22Rv1 (cell line): ENCODE measurements at regions not wholly inside any gene's neighbourhood (a gene's known extent, or its start where the extent isn't known, plus 50 kb on each side); places are given as distances from the start of the nearest gene placed in this dataset.
A peak's percentile ranks its signal among the peaks of the same experiment; 100 is the strongest.

Source experiments
- H3K27ac ChIP-seq: fragments of 450-650 bp; 2 replicates; pipeline ENCODE4 v1.5.1; 2017
- CTCF ChIP-seq: fragments of 450-650 bp; IDR thresholded peaks from 2 replicates; pipeline ENCODE4 v1.5.1; 2017; ENCODE audit warnings: mild to moderate bottlenecking
- ZFX ChIP-seq: fragments of 450-650 bp; IDR thresholded peaks from 2 replicates; pipeline ENCODE4 v1.6.1; 2017; ENCODE audit warnings: antibody characterized with exemption, borderline replicate concordance

- no peak overlapping the region for H3K27ac ChIP-seq
- TF ChIP-seq CTCF = no peak
- no peak for TF ChIP-seq ZFX
These were observed 249.1 kb upstream of the PREP start for GRCh38 chr6:105651969-105652368.

GRCh38 chr6:105650347-105650746, 247.5 kb upstream of the PREP start:
- TF ChIP-seq CTCF (no peak), ZFX (no peak)
- H3K27ac ChIP-seq = peak overlapping the region; percentile 1; the same call in 1 of the 2 replicates

GRCh38 chr6:105649192-105649591, 246.3 kb upstream of the PREP start:
- H3K27ac ChIP-seq = no peak overlapping the region
- no peak for TF ChIP-seq ZFX
- no peak for TF ChIP-seq CTCF

GRCh38 chr6:105648276-105648675, 245.4 kb upstream of the PREP start:
- no peak for TF ChIP-seq ZFX
- no peak for TF ChIP-seq CTCF
- no peak overlapping the region for H3K27ac ChIP-seq

GRCh38 chr6:105646391-105646867, 243.5 kb upstream of the PREP start:
- TF ChIP-seq CTCF = no peak
- no peak for TF ChIP-seq ZFX
- no peak overlapping the region for H3K27ac ChIP-seq

GRCh38 chr6:105645958-105646357, 243.1 kb upstream of the PREP start:
- no peak for TF ChIP-seq ZFX
- TF ChIP-seq CTCF = no peak
- no peak overlapping the region for H3K27ac ChIP-seq

- TF ChIP-seq ZFX (no peak), CTCF (no peak)
- no peak overlapping the region for H3K27ac ChIP-seq
These were observed 242.3 kb upstream of the PREP start for GRCh38 chr6:105645156-105645555.
